Breast epithelium (tissue), 3 donors: ENCODE measurements at regions not wholly inside any gene's neighbourhood (a gene's known extent, or its start where the extent isn't known, plus 50 kb on each side); places are given as distances from the start of the nearest gene placed in this dataset.
"Not testable (repeated sequence)": the region's sequence is repeated elsewhere in the genome, so short reads cannot be mapped to it uniquely, and the experiment has no call there.

ENCODE experiments used
- CTCF ChIP-seq, 3 donors: fragments of 450-650 bp; IDR thresholded peaks; one replicate each; pipeline ENCODE4 v1.5.1; 2016 to 2017; ENCODE audit warnings: antibody characterized with exemption in 3 of 3, mild to moderate bottlenecking in 3 of 3, moderate library complexity in 3 of 3
- POLR2A ChIP-seq: fragments of 450-650 bp; IDR thresholded peaks from one replicate; pipeline ENCODE4 v1.6.1; 2016; ENCODE audit warnings: antibody characterized with exemption, mild to moderate bottlenecking, moderate library complexity

GRCh38 chr12:124089181-124089914 lies 116.3 kb downstream of the ZNF664 start:
- not testable (repeated sequence) for TF ChIP-seq POLR2A; CTCF (IDR thresholded peaks at IDR 0.05)
